Breast epithelium (tissue), 4 donors: ENCODE measurements at regions not wholly inside any gene's neighbourhood (a gene's known extent, or its start where the extent isn't known, plus 50 kb on each side); places are given as distances from the start of the nearest gene placed in this dataset.

Source experiments
- DNase-seq, 2 donors: peaks; one replicate each; pipeline ENCODE4 v3.0.0-alpha.2; 2019; ENCODE audit warnings: low spot score in 2 of 2
- H3K27ac ChIP-seq, 2 donors: fragments of 200-600 bp; sonication (generic) in 1 of 2; one replicate each; pipeline ENCODE4 v1.5.1; 2016 to 2019; ENCODE audit warnings: mild to moderate bottlenecking in 1 of 2
- H3K27me3 ChIP-seq, 2 donors: fragments of 200-600 bp; sonication (generic) in 1 of 2; one replicate each; pipeline versions ENCODE4 v1.5.1 to v1.6.0; 2017 to 2019; ENCODE audit warnings: control low read depth in 1 of 2, mild to moderate bottlenecking in 1 of 2
- H3K36me3 ChIP-seq: fragments of 200-600 bp; one replicate; pipeline ENCODE4 v1.5.1; 2019
- H3K4me1 ChIP-seq, 2 donors: fragments of 200-600 bp; sonication (generic); one replicate each; pipeline ENCODE4 v1.5.1; 2016 to 2019; ENCODE audit warnings: control low read depth in 1 of 2
- H3K4me3 ChIP-seq, 3 donors: fragments of 200-600 bp; sonication (generic); 1 replicate in 2 of 3; 2 replicates in 1 of 3; pipeline ENCODE4 v1.5.1; 2016 to 2019; ENCODE audit warnings: mild to moderate bottlenecking in 3 of 3, moderate library complexity in 2 of 3
- H3K9me3 ChIP-seq, 2 donors: fragments of 200-600 bp; sonication (generic) in 1 of 2; one replicate each; pipeline ENCODE4 v1.5.1; 2016 to 2019; ENCODE audit warnings: control low read depth in 1 of 2
- CTCF ChIP-seq, 3 donors: fragments of 450-650 bp; IDR thresholded peaks; one replicate each; pipeline ENCODE4 v1.5.1; 2016 to 2017; ENCODE audit warnings: antibody characterized with exemption in 3 of 3, mild to moderate bottlenecking in 3 of 3, moderate library complexity in 3 of 3
- POLR2A ChIP-seq: fragments of 450-650 bp; IDR thresholded peaks from one replicate; pipeline ENCODE4 v1.6.1; 2016; ENCODE audit warnings: antibody characterized with exemption, mild to moderate bottlenecking, moderate library complexity
- POLR2AphosphoS5 ChIP-seq, 3 donors: sonication (generic); formaldehyde crosslinking; IDR thresholded peaks; one replicate each; pipeline ENCODE4 v1.6.1; 2017; ENCODE audit warnings: antibody characterized with exemption in 3 of 3
- intact Hi-C: fragments of 100-400 bp; cut with DNase I; formaldehyde crosslinking; loops from one replicate; pipeline ENCODE4 v1.15.1; 2023; ENCODE audit warnings: low total_unique reads

GRCh38 chr14:64639340-64639821 is 64.8 kb upstream of the PLEKHG3 start:
- intact Hi-C loops, result no loop called here
- Histone ChIP-seq H3K4me1 (no peaks in the 10 kb centered on the region), H3K9me3 (no peaks in the 10 kb centered on the region), H3K4me3 (no peak overlapping the region), H3K27ac (no peak overlapping the region), H3K27me3 (no peaks in the 10 kb centered on the region), H3K36me3 (no peaks in the 10 kb centered on the region)
- no peak for DNase-seq
- TF ChIP-seq POLR2A, result no peak
- TF ChIP-seq POLR2AphosphoS5 (IDR thresholded peaks at IDR 0.05), result no peak
- TF ChIP-seq CTCF (IDR thresholded peaks at IDR 0.05), result no peak

GRCh38 chr14:64640839-64641238 is 63.4 kb upstream of the PLEKHG3 start:
- no peak overlapping the region for H3K27ac ChIP-seq
- no peaks in the 10 kb centered on the region for H3K36me3 ChIP-seq
- intact Hi-C loops, result no loop called here
- H3K4me1 ChIP-seq, result no peaks in the 10 kb centered on the region
- no peak for TF ChIP-seq POLR2A
- TF ChIP-seq POLR2AphosphoS5 (IDR thresholded peaks at IDR 0.05), result no peak
- TF ChIP-seq CTCF (IDR thresholded peaks at IDR 0.05), result no peak
- no peaks in the 10 kb centered on the region for H3K9me3 ChIP-seq
- H3K4me3 ChIP-seq, result no peak overlapping the region
- H3K27me3 ChIP-seq, result no peaks in the 10 kb centered on the region
- DNase-seq, result no peak

GRCh38 chr14:64641760-64642159 is 62.5 kb upstream of the PLEKHG3 start:
- Histone ChIP-seq H3K9me3 (no peaks in the 10 kb centered on the region), H3K4me1 (no peaks in the 10 kb centered on the region), H3K36me3 (no peaks in the 10 kb centered on the region), H3K27ac (no peak overlapping the region), H3K4me3 (no peak overlapping the region), H3K27me3 (no peaks in the 10 kb centered on the region)
- intact Hi-C loops, result no loop called here
- TF ChIP-seq CTCF (IDR thresholded peaks at IDR 0.05) (no peak), POLR2A (no peak), POLR2AphosphoS5 (IDR thresholded peaks at IDR 0.05) (no peak)
- no peak for DNase-seq

- H3K36me3 ChIP-seq, result no peaks in the 10 kb centered on the region
- no peaks in the 10 kb centered on the region for H3K9me3 ChIP-seq
- TF ChIP-seq POLR2A, result no peak
- TF ChIP-seq POLR2AphosphoS5 (IDR thresholded peaks at IDR 0.05), result no peak
- no peak for DNase-seq
- no peak overlapping the region for H3K4me3 ChIP-seq
- no peaks in the 10 kb centered on the region for H3K4me1 ChIP-seq
- intact Hi-C loops, result no loop called here
- no peak overlapping the region for H3K27ac ChIP-seq
- H3K27me3 ChIP-seq, result no peaks in the 10 kb centered on the region
Observed at GRCh38 chr14:64643709-64644108, 60.5 kb upstream of the PLEKHG3 start.

- no peak for DNase-seq
- Histone ChIP-seq H3K27ac (peak overlapping the region; percentile 37 to 77), H3K4me3 (no peak overlapping the region), H3K9me3 (no peaks in the 10 kb centered on the region), H3K4me1 (no peaks in the 10 kb centered on the region), H3K36me3 (no peaks in the 10 kb centered on the region), H3K27me3 (no peaks in the 10 kb centered on the region)
- TF ChIP-seq POLR2A (no peak), CTCF (IDR thresholded peaks at IDR 0.05) (no peak), POLR2AphosphoS5 (IDR thresholded peaks at IDR 0.05) (no peak)
- intact Hi-C loops, result loop anchor here (1.0 kb wide), 1 partner anchor 140 kb away; the partner anchor contains the start of gene ZBTB1
Observed at GRCh38 chr14:64644629-64645028, 59.6 kb upstream of the PLEKHG3 start.
